ENCODE measurements at regions not wholly inside any gene's neighbourhood (a gene's known extent, or its start where the extent isn't known, plus 50 kb on each side); places are given as distances from the start of the nearest gene placed in this dataset.

GRCh38 chr12:98297538-98297937, 217.9 kb upstream of the TMPO start:
- TF ChIP-seq CTBP1 (IDR thresholded peaks at IDR 0.05; ENCODE audit: borderline replicate concordance) (no peak), ZNF384 (IDR thresholded peaks at IDR 0.05) (no peak), TARDBP (IDR thresholded peaks at IDR 0.05) (no peak), FOXA1 (IDR thresholded peaks at IDR 0.05) (no peak), BHLHE40 (IDR thresholded peaks at IDR 0.05; ENCODE audit: borderline replicate concordance) (no peak), SP1 (IDR thresholded peaks at IDR 0.05) (no peak), PKNOX1 (IDR thresholded peaks at IDR 0.05) (no peak), L3MBTL2 (conservative IDR thresholded peaks at IDR 0.05) (no peak), LEF1 (IDR thresholded peaks at IDR 0.05; ENCODE audit: borderline replicate concordance) (no peak), FOXM1 (IDR thresholded peaks at IDR 0.05; ENCODE audit: borderline replicate concordance) (no peak), ARNT (IDR thresholded peaks at IDR 0.05) (no peak), HDGF (IDR thresholded peaks at IDR 0.05; ENCODE audit: borderline replicate concordance) (no peak)
